ENCODE measurements at regions not wholly inside any gene's neighbourhood (a gene's known extent, or its start where the extent isn't known, plus 50 kb on each side); places are given as distances from the start of the nearest gene placed in this dataset.
"Not testable (repeated sequence)": the region's sequence is repeated elsewhere in the genome, so short reads cannot be mapped to it uniquely, and the experiment has no call there.

DNA sequence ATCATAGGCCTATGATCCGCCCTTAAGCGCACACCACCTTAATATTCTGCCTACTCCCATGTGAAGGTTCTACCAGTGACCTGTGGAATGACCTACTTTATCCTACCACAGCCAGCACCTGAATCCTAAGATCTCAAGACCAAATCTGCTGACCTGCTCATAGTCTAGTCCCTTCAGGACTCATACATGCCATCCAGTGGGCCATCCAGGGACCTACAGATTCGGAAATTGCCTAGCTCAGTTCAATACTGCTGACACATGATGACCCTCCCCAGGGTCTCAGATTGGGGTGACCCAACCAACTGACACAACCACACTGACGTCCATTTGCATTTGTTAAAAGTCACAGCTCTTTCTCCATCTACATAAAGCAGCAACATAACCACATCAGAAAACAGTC lies 443.8 kb upstream of the ST8SIA4 start:
- DNase-seq = no peak

DNA sequence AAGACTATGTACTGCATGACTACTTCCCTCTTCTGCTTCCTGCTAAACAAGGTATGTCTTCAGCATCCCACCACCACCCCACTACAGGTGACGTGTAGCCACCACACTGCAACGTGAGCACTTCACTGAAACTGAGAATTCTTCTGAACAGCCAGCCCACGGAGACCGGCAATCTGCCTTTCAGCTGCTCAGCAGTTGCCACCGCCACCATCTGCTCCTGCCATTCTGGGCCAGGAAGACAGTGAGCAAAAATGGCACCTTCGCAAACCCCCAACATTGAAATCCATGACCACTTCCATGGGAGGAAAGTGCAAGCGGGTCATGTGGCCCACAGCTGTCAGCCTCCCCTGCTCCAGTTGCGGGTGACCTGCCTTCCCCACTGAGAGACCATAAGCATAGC lies 443.4 kb upstream of the ST8SIA4 start:
- no peak for DNase-seq

DNA sequence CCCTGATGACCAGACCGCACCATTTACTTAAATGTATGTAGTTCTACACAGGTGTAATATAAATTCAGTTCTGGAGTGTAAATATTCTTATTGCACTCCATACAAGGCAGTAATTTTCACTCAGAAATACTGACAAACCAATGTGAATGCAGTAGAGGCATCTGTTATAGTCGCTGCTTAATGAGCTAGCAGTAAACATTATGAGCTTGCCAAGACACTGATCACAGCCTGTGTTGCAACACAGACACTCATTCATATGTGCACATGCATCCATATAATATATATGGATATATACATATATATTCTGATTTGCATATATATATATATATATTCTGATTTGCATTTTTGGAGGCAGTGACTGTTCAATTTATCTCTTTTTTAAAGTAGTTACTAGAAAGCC lies 435.1 kb upstream of the ST8SIA4 start:
- DNase-seq = no peak

DNA sequence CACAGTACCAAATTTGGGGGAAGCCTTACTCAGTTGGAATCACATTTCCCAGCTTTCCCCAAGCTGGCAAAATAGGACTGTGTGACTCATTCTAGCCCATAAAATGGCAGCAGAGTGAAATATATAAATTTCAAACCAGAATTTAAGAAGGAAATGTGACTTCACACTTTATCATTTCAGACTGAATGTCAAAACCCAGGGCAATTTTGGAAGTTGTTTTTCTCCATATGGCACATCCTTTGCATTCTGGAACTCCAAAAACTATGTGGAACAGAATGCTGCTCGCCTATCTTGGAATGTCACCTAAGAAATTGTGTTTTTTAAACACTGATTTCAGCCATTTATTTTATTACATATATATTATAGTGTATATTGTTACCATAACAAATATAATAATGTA lies 424.7 kb upstream of the ST8SIA4 start:
- no peak for DNase-seq

DNA sequence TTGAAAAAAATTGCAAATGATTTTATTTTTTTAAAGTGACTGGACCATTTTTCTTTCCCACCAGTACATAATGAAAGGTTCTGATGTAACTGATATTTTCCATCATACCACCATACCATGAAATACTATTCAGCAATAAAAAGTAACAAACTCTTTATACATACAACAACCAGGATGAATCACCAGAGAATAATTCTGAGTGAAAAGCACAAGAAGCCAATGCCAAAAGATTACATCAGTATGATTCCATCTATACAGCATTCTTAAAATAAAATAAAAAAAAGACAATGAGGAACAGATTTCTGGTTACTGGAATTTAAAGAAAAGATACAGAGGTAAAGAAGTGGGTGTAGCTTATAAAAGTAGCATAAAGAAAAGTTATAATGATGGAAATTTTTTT lies 423.7 kb upstream of the ST8SIA4 start:
- DNase-seq = no peak

DNA sequence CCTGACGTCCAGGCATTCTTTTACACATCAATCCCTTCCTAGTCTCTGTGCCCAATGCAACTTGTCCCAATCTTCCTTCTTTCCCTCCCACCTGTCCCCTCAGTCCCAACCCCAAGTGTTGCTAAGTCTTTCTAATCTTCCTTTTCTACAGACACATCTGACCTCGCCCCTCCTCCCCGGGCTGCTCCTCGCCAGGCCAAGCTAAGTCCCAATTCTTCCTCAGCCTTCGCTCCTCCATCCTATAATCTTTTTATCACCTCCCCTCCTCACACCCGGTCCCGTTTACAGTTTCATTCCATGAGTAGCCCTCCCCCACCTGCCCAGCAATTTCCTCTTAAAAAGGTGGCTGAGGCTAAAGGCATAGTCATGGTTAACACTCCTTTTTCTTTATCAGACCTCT lies 413.3 kb upstream of the ST8SIA4 start:
- not testable (repeated sequence) for DNase-seq

DNA sequence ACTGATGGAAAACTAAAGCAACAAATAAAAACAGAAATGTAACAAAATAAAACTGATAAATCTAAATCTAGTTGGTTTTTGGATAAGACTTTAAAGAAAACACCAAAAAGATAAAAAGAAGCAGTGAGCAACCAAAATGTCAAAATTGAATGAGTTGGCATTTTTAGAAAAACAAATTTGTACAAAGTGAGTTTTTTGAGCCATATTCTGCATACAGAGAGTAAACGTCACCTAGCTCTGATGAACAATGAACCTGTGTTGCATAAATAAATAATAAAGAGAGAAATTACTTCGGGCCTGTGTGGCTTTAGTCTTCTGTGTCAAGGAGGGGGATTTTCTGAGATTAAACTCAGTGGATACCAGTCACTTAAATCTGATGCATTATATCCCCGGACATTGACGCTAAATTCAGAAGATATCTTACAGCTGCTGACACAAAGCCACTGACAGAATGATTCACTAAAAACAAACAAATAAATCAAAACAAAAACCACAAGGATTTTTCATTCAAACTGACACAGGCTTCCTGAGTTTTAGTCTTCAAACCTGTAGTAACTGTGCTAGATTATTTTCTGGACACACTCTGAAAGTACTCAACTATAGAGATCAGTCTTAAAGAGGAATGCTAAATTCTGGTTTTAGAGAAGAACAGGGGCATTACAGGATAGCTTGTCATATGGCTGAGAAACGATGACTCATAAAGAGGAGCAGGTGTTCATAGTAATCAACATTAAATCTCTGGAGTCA lies 403.5 kb upstream of the ST8SIA4 start:
- DNase-seq = no peak

DNA sequence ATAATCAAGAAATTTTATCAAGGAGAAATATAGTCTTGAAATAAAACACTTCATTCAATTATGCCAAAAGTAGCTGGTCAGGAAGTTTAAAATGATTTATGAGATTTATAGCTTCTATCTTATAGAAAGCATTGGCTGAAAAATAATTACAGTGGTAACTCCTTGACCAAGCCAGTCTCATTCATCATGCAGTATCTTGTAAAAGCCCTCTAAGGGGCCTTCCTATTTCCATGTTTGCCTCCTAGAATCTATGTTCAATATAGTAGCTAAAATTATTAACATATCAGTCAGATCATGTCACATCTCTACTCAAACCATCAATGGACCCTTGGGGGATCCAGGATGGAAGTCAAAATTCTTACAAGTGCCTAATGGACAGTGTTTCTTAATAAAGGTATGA lies 393.4 kb upstream of the ST8SIA4 start:
- DNase-seq = no peak

DNA sequence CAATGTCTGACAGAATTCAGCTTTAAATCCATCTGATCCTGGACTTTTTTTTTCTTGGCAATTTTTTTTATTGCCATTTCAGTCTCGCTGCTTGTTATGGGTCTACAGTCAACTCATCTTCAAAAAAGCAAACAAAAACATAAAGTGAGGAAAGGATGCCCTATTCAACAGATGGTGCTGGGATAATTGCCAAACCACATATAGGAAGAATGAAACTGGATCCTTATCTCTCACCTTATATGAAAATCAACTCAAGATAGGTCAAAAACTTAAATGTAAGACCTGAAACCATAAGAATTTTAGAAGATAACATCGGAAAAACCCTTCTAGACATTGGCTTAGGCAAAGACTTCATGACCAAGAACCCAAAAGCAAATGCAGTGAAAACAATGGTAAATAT lies 389.1 kb upstream of the ST8SIA4 start:
- DNase-seq = no peak

DNA sequence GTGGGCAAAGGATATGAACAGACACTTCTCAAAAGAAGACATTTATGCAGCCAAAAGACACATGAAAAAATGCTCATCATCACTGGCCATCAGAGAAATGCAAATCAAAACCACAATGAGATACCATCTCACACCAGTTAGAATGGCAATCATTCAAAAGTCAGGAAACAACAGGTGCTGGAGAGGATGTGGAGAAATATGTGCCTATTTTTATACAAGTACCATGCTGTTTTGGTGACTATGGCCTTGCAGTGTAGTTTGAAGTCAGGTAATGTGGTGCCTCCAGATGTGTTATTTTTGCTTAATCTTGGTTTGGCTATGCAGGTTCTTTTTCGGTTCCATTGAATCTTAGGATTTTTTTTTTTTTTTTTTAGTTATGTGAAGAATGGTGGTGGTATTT lies 387.7 kb upstream of the ST8SIA4 start:
- DNase-seq = not testable (repeated sequence)

DNA sequence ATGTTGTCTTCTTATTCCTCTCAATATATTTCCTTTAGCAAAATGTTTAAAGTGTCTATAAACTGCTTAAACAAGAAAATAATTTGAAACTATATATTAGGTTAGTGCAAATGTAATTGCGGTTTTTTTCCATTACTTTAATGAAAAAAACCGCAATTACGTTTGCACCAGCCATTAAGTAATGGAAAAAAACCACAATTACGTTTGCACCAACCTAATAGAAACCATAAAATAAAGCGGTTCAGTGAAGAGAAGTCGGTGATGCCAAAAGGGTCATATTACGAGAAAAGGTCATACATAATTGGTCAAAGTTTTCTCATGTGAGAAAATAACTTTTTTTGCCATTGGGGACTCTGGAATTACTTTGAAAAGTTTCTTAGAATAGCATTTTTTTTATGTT lies 385.6 kb upstream of the ST8SIA4 start:
- DNase-seq = no peak

DNA sequence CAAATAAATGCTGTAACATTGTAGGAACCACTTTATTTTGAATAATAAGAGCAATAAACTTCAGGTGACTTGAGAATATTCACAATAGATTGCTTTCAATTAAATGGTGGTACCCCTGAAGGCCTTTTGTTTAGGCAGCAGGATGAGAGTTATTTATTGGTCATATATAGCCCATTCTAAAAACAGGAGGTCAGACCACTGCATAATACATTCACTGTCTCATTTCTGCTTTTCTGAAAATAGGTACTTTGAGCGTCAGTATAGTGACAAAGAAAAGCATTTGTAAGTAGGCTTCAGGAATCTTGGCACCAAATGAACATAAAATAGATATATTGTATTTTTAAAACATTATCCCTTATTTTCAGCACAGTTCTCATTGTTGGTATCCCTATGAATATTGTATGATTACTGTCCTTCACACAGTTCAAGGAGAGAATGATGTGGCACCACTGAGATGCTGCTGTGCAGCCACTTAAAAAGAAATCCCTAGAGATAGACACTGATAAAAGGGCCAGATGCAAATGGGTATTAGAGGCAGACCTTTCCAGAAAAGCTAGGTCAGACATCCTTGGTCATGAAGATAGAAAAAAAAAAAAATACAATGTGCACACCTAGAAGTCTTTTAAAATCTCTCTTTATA lies 381.8 kb upstream of the ST8SIA4 start:
- no peak for DNase-seq

DNA sequence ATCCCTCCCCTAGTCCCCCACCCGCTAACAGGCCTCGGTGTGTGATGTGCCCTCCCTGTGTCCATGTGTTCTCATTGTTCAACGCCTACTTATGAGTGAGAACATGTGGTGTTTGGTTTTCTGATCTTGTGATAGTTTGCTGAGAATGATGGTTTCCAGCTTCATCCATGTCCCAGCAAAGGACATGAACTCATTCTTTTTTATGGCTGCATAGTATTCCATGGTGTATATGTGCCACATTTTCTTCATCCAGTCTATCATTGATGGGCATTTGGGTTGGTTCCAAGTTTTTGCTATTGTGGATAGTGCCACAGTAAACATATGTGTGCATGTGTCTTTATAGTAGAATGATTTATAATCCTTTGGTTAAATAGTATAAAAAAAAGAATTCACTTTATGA lies 380.9 kb upstream of the ST8SIA4 start:
- DNase-seq = not testable (repeated sequence)

DNA sequence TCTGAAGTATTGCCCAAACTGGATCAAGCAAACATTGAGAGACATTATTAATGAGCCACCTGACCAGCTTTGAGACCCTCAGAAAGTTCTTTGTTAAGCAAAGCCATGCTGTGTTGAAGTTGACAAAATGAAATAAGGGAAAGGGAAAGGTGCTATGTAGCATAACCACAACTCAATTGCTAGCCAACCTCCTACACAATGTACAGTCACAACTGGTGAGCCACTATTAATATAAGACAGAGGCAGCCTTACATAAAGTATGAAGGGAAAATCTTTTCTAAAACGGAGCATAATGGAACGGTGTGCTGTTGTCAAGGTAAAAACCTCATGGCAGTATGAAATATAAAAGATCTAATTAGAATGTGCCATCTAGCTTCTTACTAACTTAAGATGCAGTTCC lies 375.8 kb upstream of the ST8SIA4 start:
- DNase-seq = no peak

DNA sequence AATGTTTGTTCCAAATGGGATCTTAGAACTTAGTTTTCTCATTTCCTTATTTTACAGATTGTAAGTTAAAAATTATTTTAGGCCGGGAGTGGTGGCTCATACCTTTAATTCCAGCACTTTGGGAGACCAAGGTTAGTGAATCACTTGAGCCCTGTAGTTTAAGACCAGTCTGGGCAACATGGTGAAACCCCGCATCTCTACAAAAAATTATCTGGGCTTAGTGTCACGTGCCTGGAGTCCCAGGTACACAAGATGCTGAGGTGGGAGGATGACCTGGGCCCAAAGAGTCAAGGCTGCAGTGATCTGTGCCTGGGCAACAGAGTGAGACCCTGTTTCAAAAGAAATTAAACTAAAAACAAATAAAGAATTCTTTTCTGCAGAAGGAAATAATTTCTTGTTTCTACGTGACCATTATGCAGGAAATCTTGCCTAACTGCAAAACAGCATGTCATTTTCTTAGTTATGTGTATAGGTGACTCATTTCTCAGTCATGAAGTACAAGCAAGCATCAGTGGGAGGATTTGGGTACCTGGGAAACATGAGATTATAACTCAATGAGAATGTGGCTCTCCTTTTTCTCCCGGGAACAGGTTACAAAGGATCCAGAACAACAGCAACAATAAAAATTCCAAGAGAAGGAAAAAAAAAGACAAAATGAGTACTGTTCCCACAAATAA lies 375.1 kb upstream of the ST8SIA4 start:
- DNase-seq = no peak

DNA sequence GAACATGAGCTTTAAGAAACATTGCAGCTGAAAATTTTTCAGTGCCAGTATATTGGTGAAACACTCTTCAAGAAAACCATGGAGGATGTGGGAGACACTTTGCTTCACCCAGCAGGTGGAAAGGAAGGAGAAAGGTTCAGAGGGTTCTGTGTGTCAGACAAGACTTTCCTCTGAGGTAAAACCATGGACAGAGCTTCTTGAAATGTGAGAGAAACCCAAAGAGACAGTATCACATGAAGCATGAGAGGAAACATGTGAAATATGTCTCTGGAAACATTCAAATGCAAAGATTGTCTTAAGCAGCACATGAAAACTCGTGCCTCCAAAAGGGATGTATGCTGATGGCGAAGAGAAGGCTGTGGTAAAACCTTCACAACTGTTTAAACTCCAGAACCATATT lies 368.9 kb upstream of the ST8SIA4 start:
- DNase-seq = no peak

DNA sequence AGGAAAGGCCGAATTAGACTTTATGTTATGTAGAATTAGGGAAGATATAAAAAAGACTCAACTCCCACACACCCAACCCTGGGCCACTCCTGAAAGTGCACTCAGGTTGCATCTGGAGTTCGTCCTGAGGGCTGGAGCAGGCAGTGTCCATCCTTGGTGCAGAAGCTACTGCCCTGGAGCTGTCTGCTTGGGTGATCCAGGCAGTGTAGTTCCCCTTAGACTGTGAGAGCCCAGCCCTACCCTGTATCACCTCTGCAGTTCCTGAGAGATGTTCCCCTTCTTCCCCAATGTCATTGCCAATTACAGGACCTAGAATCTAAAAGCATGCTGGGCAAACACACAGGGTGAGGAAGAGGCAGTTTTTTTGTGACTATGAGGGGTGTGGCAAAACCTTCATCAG lies 368.3 kb upstream of the ST8SIA4 start:
- DNase-seq = no peak

DNA sequence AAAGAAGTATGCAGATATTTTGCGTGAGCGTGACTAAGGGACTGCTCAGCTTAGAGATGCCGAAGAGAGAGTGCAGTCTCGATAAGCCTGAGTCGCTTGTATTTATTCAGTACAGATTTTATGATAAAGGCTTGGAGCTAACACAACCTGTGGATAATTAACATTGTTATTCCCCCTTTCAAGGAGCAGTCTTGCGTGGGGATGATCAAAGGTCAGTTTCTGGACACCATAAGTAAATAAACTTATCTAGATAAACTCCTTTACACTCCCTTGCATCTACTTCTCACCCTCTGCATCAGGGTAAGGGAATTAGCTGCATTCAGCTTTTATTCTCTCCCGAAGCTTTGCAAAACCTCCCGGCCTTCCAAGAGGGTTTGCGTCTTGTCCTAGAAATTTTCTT lies 357.8 kb upstream of the ST8SIA4 start:
- DNase-seq = no peak

DNA sequence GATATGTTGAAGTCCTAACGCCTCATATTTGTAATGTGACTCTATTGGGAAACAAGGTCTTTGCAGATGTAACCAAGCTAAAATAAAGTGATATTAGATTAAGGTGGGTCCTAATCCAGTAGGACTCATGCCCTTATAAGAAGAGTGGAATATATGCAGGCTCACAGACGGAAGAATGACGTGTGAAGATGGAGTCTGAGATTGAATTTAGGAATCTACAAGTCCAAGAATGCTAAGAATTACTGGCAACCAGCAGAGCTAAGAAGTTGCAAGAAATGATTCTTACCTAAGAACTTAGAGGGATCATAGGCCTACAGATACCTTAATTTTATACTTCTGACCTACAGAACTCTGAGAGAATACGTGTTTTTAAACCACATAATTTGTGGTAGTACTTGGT lies 350.0 kb upstream of the ST8SIA4 start:
- DNase-seq = no peak

DNA sequence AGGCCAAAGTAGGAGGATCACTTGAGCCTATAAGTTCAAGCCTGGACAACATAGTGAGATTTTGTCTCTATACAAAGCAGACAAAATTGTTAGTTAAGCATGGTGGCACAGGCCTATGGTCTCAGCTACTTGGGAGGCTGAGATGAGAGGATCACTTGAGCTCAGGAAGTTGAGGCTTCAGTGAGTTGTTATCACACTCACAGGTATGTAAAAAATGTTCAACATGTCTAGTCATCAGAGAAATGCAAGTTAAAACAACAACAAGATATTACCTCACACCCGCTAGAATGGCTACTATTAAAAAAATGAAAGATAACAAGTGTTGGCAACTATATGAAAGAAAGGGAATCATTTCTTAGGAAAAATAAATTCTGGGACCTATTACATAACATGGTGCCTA lies 341.5 kb upstream of the ST8SIA4 start:
- no peak for DNase-seq

DNA sequence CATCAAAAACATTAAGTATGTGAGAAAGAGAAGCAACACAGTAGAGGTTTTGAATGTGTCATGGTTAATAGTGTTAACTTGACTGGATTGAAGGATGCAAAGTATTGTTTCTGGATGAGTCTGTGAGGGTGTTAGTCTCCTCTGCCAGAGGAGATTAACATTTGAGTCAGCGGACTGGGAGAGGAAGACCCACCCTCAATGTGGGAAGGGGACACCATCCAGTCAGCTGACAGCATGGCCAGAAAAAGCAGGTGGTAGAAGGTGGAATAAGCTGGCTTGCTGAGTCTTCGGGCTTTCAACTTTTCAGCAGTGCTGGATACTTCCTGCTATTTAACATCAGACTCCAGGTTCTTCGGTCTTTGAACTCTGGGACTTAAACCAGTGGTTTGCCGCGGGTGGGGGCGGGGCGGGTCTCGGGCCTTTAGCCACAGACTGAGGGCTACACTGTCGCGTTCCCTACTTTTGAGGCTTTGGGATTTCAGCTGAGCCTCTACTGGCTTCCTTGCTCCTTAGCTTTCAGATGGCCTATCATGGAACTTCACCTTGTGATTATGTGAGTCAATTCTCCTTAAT lies 309.9 kb upstream of the ST8SIA4 start:
- DNase-seq = no peak

DNA sequence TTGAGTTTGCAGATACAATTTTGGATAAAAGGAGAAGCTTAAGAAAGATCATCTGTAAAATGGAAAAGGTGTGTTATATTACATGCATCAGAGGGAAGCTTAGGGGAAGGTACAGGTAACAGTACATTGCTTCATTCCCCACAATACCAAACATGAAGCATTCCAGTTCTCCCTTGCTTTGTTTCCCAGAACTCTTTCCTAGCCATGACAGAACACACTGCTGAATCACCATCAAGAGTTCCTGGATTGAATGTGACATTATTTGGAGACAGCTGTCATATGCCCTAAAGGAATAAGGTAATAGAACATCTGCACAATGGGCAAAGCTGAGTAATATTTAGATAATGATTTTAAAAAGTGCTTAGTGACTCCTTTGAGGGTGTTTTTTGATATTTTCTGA lies 303.5 kb upstream of the ST8SIA4 start:
- DNase-seq = no peak

DNA sequence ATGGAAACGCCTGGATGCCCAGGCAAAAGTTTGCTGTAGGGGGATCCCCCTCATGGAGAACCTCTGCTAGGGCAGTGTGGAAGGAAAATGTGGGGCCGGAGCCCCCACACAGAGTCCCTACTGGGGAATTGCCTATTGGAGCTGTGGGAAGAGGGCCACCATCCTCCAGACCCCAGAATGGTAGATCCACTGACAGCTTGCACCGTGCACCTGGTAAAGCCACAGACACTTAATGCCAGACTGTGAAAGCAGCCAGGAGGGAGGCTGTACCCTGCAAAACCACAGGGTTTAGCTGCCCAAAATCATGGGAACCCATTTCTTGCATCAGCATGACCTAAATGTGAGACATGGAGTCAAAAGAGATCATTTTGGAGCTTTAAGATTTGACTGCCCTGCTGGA lies 302.0 kb upstream of the ST8SIA4 start:
- not testable (repeated sequence) for DNase-seq
